Gastroesophageal sphincter (tissue), 4 donors: ENCODE measurements at regions not wholly inside any gene's neighbourhood (a gene's known extent, or its start where the extent isn't known, plus 50 kb on each side); places are given as distances from the start of the nearest gene placed in this dataset.

ENCODE experiments used
- ATAC-seq: fragments of 150-250 bp; one replicate; pipeline ENCODE4 v1.9.1; 2016; ENCODE audit warnings: mild to moderate bottlenecking, moderate library complexity
- H3K27ac ChIP-seq, 4 donors: fragments of 200-600 bp; sonication (generic) in 3 of 4; 1 replicate in 3 of 4; 2 replicates in 1 of 4; pipeline ENCODE4 v1.5.1; 2016 to 2019
- H3K27me3 ChIP-seq: fragments of 200-600 bp; sonication (generic); one replicate; pipeline ENCODE4 v1.5.1; 2019
- H3K36me3 ChIP-seq, 2 donors: fragments of 200-600 bp; sonication (generic); one replicate each; pipeline ENCODE4 v1.5.1; 2019; ENCODE audit warnings: control low read depth in 1 of 2
- H3K4me1 ChIP-seq, 3 donors: fragments of 200-600 bp; sonication (generic); 1 replicate in 2 of 3; 2 replicates in 1 of 3; pipeline ENCODE4 v1.5.1; 2016 to 2019; ENCODE audit warnings: control low read depth in 2 of 3
- H3K4me3 ChIP-seq, 2 donors: fragments of 200-600 bp; sonication (generic); one replicate each; pipeline ENCODE4 v1.5.1; 2019; ENCODE audit warnings: mild to moderate bottlenecking in 1 of 2, moderate library complexity in 1 of 2
- H3K9me3 ChIP-seq, 3 donors: fragments of 200-600 bp; sonication (generic); one replicate each; pipeline ENCODE4 v1.5.1; 2017 to 2019; ENCODE audit warnings: control low read depth in 2 of 3
- EP300 ChIP-seq: sonication (generic); formaldehyde crosslinking; IDR thresholded peaks from one replicate; pipeline ENCODE4 v1.6.1; 2017; ENCODE audit warnings: antibody characterized with exemption, mild to moderate bottlenecking
- POLR2A ChIP-seq, 2 donors: fragments of 450-650 bp; IDR thresholded peaks; one replicate each; pipeline ENCODE4 v1.6.1; 2017; ENCODE audit warnings: antibody characterized with exemption in 2 of 2, mild to moderate bottlenecking in 2 of 2, moderate library complexity in 1 of 2
- POLR2AphosphoS5 ChIP-seq: sonication (generic); formaldehyde crosslinking; IDR thresholded peaks from one replicate; pipeline ENCODE4 v1.6.1; 2017; ENCODE audit warnings: antibody characterized with exemption
- WGBS, 2 donors: methylation state at CpG; one replicate each; pipeline ENCODE4 v1.1.5; 2018; ENCODE audit warnings: low coverage in 1 of 2; 5-methylcytosine and 5-hydroxymethylcytosine counted together
- TF ChIP-seq, protein P1 (sequence below), 4 experiments: fragments of 200-600 bp in 2 of 4; fragments of 450-650 bp in 2 of 4; sonication (generic) in 1 of 4; IDR thresholded peaks; one replicate each; pipeline ENCODE4 v1.5.1; 2017 to 2019; ENCODE audit warnings: antibody characterized with exemption in 4 of 4, mild to moderate bottlenecking in 2 of 4, moderate library complexity in 2 of 4

DNA sequence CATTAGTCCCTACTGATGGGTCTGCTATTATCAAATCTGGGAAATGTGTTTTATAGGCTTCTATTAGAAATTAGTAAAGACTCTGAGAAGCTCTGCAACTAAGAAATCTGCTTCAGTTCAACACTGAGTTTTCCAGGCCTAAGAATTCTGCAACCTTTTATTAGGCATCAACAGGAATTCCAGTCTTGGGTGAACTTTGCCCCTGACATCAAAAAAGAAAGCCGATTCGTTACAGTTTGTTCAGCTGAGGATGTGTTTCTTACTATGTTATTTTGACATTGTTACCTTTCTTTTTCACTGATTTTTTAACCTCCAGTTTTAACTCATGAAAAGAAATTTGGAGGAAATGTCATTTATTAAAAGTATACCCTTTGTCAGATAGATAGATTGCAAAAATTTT is 131.5 kb upstream of the KCNH8 start:
- Histone ChIP-seq H3K4me1 (no peaks in the 10 kb centered on the region), H3K9me3 (no peaks in the 10 kb centered on the region), H3K27me3 (no peaks in the 10 kb centered on the region), H3K4me3 (no peak overlapping the region), H3K36me3 (no peaks in the 10 kb centered on the region), H3K27ac (no peak overlapping the region)
- TF ChIP-seq EP300: no peak
- 84 to 90% methylated on average over 2 of the region's 2 CpGs for WGBS, 2 donors
- ATAC-seq: no peak

DNA sequence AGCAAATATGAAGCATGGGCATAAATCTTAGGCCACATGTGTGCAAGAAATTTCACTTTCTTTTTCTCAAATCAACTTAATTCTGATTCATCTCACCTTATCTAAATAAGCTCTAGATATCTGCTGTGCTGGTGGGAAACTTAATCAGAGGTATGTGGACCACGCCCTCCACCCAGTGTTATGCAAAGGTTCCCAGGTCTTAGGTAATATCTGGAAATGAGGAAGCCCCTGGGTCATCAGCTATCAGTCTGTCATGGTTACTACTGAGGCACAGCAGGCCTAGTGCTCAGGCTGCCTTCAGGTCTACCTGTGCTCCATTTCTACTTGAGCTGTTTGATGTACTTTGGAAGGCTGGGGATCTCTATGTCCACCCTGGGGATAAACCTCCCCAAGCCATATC is 134.4 kb upstream of the KCNH8 start:
- TF ChIP-seq EP300 (no peak), POLR2A (IDR thresholded peaks at IDR 0.05) (no peak), POLR2AphosphoS5 (no peak)
- TF ChIP-seq, protein P1, sequence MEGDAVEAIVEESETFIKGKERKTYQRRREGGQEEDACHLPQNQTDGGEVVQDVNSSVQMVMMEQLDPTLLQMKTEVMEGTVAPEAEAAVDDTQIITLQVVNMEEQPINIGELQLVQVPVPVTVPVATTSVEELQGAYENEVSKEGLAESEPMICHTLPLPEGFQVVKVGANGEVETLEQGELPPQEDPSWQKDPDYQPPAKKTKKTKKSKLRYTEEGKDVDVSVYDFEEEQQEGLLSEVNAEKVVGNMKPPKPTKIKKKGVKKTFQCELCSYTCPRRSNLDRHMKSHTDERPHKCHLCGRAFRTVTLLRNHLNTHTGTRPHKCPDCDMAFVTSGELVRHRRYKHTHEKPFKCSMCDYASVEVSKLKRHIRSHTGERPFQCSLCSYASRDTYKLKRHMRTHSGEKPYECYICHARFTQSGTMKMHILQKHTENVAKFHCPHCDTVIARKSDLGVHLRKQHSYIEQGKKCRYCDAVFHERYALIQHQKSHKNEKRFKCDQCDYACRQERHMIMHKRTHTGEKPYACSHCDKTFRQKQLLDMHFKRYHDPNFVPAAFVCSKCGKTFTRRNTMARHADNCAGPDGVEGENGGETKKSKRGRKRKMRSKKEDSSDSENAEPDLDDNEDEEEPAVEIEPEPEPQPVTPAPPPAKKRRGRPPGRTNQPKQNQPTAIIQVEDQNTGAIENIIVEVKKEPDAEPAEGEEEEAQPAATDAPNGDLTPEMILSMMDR (IDR thresholded peaks at IDR 0.05): no peak
- H3K4me3 ChIP-seq: no peak overlapping the region
- H3K27ac ChIP-seq: no peak overlapping the region
- no peaks in the 10 kb centered on the region for H3K9me3 ChIP-seq
- H3K27me3 ChIP-seq: no peaks in the 10 kb centered on the region
- no peaks in the 10 kb centered on the region for H3K4me1 ChIP-seq
- H3K36me3 ChIP-seq: no peaks in the 10 kb centered on the region
- WGBS, 2 donors: 56% methylated on average over 1 of the region's 1 CpG; no CpG with 5 or more reads in 1 of the 2 donors
- ATAC-seq: no peak

DNA sequence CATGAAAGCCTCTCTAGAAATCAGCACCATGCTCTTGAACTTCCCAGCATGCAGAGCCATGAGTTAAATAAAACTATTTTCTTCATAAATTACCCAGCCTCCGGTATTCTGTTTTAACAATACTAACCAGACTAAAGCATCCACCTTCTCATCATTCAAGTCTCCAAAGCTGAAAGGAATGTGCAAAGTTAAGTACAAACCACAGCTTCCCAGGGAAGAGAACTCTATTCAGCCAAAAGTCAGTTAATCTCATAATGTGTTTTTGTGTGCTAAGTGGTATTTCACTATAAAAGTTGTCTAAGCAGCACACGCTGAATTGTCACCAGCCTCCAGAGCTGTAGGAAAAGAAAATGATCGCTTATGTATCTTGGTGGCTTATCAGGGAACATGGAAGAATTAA is 135.5 kb upstream of the KCNH8 start:
- Histone ChIP-seq H3K36me3 (no peaks in the 10 kb centered on the region), H3K4me1 (no peaks in the 10 kb centered on the region), H3K27ac (no peak overlapping the region), H3K9me3 (no peaks in the 10 kb centered on the region), H3K4me3 (no peak overlapping the region), H3K27me3 (no peaks in the 10 kb centered on the region)
- WGBS, 2 donors: 73 to 76% methylated on average over 3 of the region's 3 CpGs
- TF ChIP-seq, protein P1 (IDR thresholded peaks at IDR 0.05): no peak
- TF ChIP-seq EP300 (no peak), POLR2AphosphoS5 (no peak), POLR2A (IDR thresholded peaks at IDR 0.05) (no peak)
- no peak for ATAC-seq

DNA sequence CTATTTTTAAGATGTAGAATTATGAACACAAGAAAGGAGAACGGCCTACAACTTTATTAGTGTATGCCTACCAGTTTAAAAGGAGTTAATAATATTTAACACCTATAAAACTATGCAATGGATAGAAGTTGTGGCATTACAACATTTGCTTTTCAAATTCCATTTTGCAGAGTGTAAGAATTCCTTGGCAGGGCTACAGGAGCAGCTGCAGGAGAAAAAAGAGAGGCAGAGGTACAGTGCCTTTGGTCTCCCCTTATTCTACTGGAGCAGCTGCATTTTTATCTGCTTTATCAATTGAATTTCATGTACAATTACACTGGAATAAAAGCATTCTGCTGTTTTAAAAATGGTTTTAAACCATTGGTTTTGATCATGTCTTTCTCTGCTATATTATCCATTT is 145.7 kb upstream of the KCNH8 start:
- no peak overlapping the region for H3K4me3 ChIP-seq
- 56 to 71% methylated on average over 1 of the region's 1 CpG for WGBS, 2 donors
- no peaks in the 10 kb centered on the region for H3K4me1 ChIP-seq
- no peaks in the 10 kb centered on the region for H3K27me3 ChIP-seq
- H3K27ac ChIP-seq: no peak overlapping the region
- TF ChIP-seq, protein P1 (IDR thresholded peaks at IDR 0.05): no peak
- no peak for TF ChIP-seq POLR2A (IDR thresholded peaks at IDR 0.05)
- no peaks in the 10 kb centered on the region for H3K9me3 ChIP-seq
- no peak for ATAC-seq
- no peaks in the 10 kb centered on the region for H3K36me3 ChIP-seq

DNA sequence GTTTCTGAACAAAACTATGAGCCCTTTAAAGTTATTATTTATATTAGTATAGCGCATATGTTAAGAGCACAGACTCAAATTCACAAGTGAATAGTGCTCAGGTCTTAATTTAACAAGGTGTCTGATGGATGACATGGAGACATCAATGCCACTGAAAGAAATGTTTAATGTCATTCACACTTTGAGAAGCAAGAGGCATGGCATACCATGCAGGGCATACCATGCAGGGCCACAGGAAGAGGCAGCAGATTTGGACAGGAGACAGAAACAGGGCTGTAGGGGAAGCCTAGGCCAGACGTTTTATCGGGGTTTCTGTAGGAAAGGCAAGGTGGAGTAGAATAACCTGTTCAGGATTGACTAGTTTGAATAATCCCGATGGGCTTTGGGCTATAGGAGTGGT is 150.2 kb upstream of the KCNH8 start:
- Histone ChIP-seq H3K4me1 (no peaks in the 10 kb centered on the region), H3K27ac (no peak overlapping the region), H3K27me3 (no peaks in the 10 kb centered on the region), H3K36me3 (no peaks in the 10 kb centered on the region), H3K9me3 (no peaks in the 10 kb centered on the region), H3K4me3 (no peak overlapping the region)
- ATAC-seq: no peak
- TF ChIP-seq POLR2A (IDR thresholded peaks at IDR 0.05): no peak
- TF ChIP-seq, protein P1 (IDR thresholded peaks at IDR 0.05): no peak
- TF ChIP-seq POLR2AphosphoS5: no peak
- 76 to 80% methylated on average over 4 of the region's 4 CpGs for WGBS, 2 donors

DNA sequence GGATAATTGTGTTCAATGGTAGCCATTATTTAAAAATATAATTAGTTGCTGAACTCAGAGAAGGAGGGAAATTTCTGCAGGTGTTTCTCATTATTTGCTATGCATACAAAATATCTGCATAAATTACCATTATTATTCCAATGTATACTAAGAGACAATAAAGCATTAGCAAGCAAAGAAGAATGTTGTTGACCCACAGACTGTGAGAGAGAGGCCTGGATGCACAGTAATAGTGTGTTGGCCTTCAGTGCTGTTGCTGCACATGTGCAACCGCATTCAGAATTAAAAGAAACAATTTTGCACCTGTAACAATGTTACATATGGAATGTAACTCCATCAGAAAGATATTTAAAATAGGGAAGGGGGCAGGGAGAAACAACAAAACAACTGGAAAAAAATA is 155.6 kb upstream of the KCNH8 start:
- Histone ChIP-seq H3K36me3 (no peaks in the 10 kb centered on the region), H3K27ac (no peak overlapping the region), H3K4me1 (no peaks in the 10 kb centered on the region), H3K9me3 (no peaks in the 10 kb centered on the region), H3K4me3 (no peak overlapping the region), H3K27me3 (no peaks in the 10 kb centered on the region)
- ATAC-seq: no peak
- TF ChIP-seq POLR2A (IDR thresholded peaks at IDR 0.05) (no peak), POLR2AphosphoS5 (no peak), EP300 (no peak)
- TF ChIP-seq, protein P1 (IDR thresholded peaks at IDR 0.05): no peak
- 78 to 86% methylated on average over 1 of the region's 1 CpG for WGBS, 2 donors
